Esophagus squamous epithelium (tissue), 4 donors: ENCODE measurements at regions not wholly inside any gene's neighbourhood (a gene's known extent, or its start where the extent isn't known, plus 50 kb on each side); places are given as distances from the start of the nearest gene placed in this dataset.

Source experiments
- POLR2A ChIP-seq, 4 donors: fragments of 450-650 bp; IDR thresholded peaks; one replicate each; pipeline ENCODE4 v1.6.1; 2017; ENCODE audit warnings: antibody characterized with exemption in 4 of 4, mild to moderate bottlenecking in 4 of 4, moderate library complexity in 3 of 4
- TF ChIP-seq, protein P1 (sequence below), 6 experiments: fragments of 450-650 bp in 4 of 6; fragments of 200-600 bp in 2 of 6; sonication (generic) in 2 of 6; IDR thresholded peaks; one replicate each; pipeline ENCODE4 v1.5.1; 2016 to 2019; ENCODE audit warnings: antibody characterized with exemption in 6 of 6, mild to moderate bottlenecking in 4 of 6, moderate library complexity in 4 of 6

DNA sequence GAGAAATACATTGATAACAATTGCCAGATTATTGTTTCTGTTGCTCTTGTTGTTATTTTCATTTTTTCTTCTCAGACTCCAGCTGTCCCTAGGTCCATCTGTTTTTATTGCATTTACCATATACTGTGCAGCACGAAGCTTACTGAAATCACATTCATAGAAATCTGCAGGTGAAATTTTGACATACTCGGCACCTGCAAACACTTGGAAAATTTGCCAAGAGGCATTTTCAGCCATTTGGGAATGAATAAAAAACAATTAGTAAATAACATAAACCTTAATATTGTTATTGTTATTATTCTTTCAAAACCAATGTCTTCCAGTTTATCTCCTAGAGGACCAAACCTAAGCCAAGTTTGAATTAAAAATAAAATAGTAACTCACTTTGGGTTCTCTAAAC lies 2357.2 kb downstream of the LRRC4C start:
- TF ChIP-seq, protein P1, sequence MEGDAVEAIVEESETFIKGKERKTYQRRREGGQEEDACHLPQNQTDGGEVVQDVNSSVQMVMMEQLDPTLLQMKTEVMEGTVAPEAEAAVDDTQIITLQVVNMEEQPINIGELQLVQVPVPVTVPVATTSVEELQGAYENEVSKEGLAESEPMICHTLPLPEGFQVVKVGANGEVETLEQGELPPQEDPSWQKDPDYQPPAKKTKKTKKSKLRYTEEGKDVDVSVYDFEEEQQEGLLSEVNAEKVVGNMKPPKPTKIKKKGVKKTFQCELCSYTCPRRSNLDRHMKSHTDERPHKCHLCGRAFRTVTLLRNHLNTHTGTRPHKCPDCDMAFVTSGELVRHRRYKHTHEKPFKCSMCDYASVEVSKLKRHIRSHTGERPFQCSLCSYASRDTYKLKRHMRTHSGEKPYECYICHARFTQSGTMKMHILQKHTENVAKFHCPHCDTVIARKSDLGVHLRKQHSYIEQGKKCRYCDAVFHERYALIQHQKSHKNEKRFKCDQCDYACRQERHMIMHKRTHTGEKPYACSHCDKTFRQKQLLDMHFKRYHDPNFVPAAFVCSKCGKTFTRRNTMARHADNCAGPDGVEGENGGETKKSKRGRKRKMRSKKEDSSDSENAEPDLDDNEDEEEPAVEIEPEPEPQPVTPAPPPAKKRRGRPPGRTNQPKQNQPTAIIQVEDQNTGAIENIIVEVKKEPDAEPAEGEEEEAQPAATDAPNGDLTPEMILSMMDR (IDR thresholded peaks at IDR 0.05): no peak
- no peak for TF ChIP-seq POLR2A (IDR thresholded peaks at IDR 0.05)
